GM19328 (cell line): ENCODE measurements at regions not wholly inside any gene's neighbourhood (a gene's known extent, or its start where the extent isn't known, plus 50 kb on each side); places are given as distances from the start of the nearest gene placed in this dataset.
"Not testable (repeated sequence)": the region's sequence is repeated elsewhere in the genome, so short reads cannot be mapped to it uniquely, and the experiment has no call there.

Source experiments
- ATAC-seq: cut with Tn5 transposase; IDR thresholded peaks from one replicate; pipeline ENCODE4 v1.9.1; 2021; ENCODE audit warnings: mild to moderate bottlenecking, moderate library complexity; ENCODE audit not compliant: unreplicated experiment

DNA sequence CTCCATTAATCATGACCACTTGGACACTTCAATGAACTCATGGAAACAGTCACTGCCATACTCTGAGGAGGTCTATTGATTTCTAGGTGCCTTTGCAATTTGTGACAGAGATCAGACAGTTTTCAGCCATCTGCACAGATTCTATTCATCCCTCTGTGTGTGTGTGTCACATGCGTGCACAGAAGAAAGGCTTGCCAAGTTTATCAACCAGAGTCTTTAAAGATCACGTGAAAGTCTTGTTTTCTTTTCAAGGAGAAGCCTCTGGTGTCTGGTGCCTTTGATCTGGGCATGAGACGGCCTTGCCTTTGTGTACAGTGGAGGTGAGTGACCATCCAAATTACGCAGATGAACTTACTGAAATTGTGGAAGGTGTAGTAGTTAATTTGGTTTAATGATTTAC is 164.2 kb downstream of the VAPA start:
- ATAC-seq: no peak

DNA sequence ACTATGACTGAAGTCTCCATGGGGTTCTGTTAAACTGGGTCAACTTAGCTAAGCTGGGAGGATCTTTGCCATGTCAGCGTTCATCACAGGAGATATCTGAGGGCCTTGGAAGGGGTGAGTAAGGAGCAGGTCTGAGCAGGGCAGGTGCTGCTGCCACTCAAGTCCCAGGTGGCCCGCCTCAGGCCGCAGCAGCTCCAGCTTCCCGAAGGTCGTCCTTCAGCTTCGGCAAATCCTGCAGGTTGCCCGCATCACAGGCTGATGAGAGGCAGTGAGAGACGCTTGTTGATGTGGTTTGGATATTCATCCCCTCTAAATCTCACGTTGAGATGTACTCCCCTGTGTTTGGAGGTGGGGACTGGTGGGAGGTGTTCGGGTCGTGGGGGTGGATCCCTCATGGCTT is 166.6 kb downstream of the VAPA start:
- no peak for ATAC-seq

DNA sequence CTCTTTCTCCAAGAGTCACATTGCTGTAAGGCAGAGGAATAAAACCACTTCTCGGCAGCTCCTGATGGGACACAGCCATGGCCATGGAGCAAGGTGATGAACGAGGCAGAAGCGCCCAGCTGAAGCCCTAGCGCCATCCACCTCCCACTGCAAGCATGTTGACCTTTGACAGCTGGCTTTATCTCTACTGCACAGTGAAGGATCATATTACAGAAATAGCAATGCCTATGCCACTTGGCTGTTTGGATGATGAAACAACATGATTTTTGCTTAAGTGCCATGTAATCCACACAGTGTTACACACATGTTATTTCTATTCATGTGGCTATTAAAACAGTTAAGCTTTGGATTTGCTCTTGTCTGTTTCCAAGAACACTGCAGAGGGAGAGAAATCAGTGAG is 167.7 kb downstream of the VAPA start:
- ATAC-seq: no peak

DNA sequence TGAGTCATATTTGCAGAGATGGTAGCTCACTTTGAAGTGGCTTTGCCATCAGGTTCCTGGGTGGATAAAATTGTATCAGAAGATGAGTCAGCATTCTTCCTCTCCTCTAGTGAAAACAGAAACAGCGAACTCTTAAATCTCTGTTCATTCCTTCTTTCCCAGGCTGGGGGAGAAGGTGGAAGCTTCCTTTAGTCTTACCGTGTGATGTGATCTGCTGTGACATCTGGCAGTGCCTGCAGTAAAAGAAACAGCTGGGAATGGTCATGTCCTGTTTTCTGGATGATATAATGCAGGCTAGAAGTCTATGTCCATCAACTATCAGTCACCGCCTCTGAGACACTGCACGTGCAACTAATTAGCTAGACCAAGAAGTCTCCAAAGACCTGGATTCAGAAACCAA is 171.6 kb downstream of the VAPA start:
- ATAC-seq: no peak

DNA sequence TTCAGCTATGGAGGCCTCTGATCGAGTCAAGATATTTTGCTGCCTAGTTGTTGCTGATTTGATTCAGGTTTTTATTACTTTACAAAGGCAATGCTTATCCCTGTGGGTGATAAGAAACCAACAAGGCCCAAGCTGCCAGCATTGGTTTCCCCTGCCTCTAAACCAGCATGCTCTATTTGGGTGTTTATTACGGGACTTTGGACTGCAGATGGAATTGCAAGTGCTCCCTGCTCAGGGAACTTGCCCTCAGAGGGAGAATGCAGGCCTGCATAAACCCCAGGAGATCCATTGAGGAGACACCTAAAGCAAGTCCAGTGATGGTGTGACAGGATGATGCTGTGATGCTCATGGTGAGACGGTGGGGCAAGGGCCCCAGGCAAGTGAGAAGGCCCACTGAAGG is 172.1 kb downstream of the VAPA start:
- no peak for ATAC-seq

DNA sequence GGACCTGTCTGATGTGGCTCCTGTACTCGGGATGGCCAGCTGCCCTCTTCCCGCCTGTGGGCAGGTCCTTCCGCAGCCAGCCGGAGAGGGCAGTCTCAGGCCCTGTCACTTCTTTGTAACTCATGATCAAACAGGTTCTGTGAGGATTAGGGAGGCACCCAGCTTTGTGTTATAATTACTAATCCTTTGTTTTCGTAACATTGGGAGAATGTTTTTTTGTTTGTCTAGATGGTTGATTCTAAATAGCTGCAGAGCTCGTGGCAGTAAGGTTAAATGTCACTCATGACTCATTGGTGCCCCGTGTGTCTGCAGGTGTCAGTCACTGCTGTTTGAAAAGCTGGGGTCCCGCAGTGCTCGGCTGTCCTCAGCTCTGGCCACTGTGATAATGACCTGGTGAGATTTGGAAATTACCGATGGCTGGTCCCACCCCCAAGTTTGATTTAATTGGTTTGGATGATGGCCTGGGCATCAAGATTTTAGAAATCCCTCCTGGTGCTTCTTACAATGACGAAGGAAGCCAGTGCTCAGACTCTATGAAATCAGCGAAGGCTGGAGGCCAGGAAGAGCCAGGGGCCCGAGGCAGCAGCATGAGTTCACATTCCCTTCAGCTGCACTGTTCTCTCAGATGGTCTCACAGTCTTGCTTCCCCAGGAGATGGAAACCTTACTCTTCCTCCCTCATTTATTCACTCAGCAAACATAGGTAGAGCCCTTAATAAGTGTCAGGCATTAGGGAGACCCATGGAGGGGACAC is 172.8 kb downstream of the VAPA start:
- no peak for ATAC-seq

DNA sequence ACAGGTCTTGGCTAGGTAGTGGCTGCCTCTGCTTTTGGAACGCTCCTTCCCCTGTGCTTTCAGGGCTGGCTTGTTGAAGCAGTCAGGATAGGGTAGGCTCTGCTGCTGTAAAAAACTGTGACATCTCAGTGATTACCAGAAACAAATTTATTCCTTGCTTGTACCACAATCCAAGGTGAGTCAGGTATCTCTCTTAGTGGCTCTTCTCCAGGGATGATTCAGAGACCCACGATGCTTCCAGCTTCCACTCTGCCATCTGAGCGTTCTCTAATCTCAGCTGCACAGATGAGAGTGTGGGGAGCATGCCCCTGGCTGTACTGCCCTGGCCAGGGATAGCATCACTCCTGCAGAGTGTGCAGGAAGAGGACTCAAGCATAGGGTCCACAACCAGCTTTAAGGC is 174.9 kb downstream of the VAPA start:
- ATAC-seq: no peak

DNA sequence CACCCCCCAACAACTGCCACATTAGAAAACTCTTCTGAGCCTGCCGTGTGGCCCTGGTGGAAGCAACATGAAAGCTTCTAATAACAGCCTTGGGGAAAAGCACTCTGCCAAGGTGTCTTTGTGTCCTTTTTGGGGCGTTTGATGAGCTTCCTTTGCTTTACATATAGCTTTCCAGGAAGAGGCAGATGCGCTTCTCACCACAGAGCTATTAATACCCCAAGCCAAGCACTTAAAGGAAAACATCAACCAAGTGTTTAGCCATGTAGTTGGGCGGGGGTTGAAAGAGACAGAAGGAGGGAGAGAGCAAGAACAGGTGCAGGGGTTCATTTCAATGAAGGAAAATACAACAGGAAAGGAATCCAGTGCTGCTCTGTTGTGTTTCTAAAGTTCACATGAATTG is 176.1 kb downstream of the VAPA start:
- no peak for ATAC-seq

DNA sequence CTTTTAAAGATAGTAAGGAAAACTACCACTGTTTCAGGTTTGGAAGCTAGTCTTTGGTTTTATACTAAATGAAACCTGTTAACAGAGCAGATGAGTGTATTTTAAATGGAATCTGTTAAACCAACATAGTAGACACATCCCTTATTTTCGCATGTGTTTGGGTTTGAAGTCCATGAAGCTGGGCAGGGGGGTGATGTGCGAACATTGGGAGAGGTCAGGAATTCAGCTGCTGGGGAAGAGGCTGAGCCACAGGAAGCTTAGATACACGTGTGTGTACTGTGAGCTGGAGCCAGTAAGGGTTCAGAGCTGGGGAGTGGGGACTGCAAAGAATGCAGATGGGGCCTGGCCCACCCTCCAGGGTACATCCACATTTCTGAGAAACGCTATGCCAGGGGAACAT is 176.9 kb downstream of the VAPA start:
- no peak for ATAC-seq

DNA sequence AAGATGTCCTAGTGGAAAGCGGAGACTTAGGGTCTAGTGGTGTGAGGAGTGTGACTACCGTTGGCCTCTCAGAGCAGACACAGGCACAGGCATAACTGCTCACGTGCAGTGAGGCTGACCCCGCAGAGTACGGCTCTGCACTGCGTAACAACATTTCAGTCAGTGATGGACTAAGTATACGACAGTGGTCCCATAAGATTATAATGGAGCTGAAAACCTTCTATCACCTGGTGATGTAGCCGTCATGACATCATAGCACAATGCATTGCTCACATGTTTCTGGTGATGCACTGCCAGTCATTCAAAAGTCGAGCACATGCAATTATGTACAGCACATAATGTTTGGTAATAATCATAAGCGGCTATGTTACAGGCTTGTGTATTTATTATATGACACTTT is 179.6 kb downstream of the VAPA start:
- no peak for ATAC-seq

DNA sequence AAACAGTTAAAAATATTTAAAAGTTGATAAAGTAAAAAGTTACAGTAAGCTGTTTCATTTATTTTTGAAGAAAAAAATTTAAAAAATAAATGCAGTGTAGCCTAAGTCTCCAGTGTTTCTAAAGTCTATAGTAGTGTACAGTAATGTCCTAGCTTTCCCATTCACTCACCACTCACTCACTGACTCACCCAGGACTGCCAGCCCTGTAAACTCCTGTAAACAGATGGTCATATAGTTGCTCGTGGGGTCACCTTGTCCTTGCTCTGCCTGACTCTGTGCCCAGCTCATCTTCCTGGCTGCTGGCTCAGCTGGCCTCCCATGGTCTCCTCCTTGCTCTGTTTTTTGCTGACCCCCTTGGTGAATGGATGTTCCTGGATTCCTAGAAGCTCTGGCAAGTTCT is 180.3 kb downstream of the VAPA start:
- ATAC-seq: no peak

DNA sequence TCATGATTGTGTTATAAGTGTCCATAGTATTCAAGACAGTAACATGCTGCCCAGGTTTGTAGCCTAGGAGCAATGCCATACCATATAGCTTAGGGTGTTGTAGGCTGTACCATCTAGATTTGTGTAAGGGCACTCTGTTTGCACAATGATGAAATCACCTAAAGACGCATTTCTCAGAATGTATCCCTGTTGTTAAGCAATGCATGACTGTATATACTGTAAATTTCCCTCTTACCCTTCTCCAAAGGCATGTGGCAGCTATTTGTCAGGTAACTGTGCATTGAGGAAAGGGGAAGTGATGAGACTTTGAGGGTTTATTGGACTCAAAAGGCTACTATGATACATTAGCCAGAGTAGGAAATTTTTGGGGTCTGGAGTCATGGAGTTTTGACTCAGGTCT is 180.8 kb downstream of the VAPA start:
- no peak for ATAC-seq

DNA sequence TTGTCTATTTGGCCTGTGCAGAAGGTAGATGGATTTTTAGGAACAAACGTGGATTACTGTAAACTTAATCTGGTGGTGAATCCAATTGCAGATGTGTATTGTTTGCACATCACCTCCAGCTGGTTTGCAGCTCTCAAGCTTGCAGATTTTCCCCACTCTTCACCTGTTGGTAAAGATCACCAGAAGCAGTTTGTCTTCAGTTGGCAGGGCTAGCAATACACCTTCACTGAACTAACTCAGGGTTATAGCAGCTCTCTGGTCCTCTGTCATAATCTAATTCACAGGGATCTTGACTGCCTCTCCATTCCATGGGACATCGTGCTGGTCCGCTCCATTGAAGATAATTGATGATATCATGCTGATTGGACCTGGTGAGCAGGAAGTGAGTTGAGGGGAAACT is 181.5 kb downstream of the VAPA start:
- no peak for ATAC-seq

DNA sequence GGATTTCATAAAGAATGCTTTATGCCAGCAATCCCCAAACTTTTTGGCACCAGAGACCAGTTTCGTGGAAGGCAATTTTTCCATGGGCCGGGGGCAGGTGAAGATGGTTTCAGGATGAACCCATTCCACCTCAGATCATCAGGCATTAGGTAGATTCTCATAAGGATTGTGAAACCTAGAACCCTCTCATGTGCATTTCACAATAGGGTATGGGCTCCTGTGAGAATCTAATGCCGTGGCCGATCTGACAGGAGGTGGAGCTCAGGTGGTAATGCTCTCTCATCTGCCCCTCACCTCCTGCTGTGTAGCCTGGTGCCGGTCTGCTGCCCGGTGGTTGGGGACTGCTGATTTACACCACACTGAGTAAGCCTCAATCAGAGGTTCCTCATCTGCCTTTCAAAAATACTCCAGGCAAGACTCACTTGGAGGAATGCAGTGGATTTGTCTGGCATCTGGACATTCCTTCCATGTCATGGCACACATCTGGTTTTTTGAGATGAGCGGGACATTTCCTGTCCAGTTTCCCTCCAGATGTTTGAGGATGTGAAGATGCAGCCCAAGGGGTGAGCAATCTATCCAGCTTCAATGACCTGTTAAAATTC is 185.8 kb downstream of the VAPA start:
- ATAC-seq: no peak

DNA sequence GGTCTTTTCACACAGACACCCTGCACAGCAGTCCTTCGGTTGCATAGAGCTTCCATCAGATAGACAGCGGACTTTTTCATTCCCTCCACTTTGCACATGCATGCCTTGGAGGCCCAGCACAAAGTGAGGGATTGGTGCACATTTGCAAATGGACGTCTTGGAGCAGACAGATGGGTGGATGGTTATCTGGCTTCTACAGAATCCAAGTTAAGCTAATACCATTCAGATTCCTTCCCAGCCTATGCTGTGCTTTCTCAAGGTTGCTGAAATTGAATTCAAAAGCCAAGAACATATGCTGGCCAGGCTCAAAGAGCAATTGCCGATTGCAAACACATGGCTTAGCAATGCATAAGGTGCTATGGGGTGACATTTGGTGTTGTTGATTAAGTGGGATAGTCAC is 186.4 kb downstream of the VAPA start:
- no peak for ATAC-seq

DNA sequence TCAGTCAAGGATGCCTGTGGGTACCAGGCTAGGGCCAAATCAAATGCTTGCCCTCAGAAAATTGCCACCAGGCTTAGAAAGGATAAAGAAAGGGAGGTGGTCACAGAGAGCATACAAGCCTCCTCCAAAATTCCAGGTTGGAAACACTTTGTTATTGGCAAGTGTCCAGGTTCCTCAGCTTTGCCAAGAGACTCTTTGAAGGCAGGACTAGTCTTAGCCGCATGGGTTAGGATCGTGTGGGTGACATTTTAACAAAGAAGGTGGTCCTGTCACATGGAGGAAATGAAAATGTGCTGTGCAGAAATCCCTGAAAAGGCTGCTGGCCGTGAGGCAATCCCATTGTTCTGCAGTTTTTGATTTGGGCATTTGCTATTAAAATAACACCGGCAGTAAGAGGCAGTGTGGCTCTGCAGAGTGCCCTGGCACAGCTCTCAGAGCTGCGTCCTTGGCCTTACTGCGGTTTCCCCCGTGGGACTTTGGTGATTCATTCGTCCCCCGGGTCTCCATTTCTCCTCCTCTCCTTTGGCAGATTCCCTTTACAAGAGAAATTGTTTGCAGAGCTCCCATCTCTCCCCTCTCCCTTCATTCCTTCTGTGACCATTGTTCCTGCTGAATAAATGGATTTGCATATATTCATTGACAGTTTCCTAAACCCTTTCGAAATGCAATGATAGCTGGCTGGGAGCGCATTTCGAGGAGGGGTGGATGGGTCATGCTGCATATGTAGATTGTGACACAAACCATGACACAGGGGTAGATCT is 187.3 kb downstream of the VAPA start:
- ATAC-seq: no peak

DNA sequence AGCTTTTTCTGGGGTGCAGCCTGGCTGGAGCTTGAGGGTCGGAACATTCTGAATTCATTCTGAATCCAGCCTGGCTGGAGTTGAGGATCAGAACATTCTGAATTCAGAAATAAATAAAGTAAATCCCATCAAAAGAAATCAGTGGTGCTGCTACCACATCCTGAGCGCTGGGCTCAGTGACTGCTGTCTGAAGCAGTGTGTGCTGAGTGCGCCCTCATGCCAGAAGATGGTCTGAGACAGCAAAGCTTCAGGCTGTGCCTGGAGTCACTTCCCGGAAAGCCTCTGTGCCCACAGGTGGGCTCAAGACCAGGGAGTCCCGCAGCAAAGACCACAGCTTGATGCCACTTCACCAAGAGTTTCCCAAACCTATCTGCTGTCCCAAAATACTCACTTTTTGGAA is 187.9 kb downstream of the VAPA start:
- ATAC-seq: no peak

DNA sequence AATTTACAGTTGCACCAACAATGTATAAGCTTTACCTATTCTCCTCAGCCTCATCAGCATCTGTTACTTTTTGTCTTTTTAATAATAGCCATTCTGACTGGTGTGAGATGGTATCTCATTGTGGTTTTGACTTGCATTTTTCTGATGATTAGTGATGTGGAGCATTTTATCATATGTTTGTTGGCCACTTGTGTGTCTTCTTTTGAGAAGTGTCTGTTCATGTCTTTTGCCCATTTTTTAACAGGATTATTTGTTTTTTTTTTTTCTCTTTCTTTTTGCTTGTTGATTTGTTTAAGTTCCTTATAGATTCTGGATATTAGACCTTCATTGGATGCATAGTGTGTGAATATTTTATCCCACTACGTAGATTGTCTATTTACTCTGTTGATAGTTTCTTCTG is 191.3 kb downstream of the VAPA start:
- not testable (repeated sequence) for ATAC-seq

DNA sequence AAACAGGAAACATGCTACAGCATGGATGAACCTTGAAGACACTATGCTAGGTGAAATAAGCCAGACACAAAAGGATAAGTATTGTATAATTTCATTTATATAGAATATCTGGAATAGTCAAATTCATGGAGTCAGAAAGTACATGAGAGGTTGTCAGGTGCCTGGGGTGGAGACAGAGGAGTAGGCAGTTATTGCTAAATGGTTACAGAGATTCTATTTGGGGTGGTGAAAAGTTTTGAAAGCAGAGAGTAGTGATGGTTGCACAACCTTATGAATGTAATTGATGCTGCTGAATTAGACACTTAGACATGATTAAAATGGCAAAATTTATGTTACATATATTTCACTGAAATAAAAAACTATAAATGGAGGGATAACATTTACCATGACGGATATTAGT is 197.4 kb downstream of the VAPA start:
- no peak for ATAC-seq

DNA sequence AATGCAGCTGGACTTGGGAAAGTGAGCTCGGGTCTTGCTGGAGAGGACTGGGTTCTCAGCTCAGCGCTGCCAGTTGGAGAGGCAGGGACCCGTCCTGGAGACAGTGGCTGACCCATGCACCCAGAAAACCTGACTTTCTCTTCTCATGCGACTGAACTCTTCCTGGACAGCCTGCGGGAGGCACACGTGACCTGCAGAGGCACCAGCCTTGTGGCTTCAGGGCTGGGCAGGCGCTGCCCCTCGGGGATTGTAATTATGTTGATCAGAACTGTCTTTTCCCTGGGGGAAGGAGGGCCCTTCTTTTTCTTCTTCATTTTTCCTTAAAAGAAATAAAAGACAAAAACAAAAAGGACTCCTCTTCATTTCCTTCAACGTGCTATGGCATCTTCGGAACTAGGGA is 198.1 kb downstream of the VAPA start:
- ATAC-seq: no peak

DNA sequence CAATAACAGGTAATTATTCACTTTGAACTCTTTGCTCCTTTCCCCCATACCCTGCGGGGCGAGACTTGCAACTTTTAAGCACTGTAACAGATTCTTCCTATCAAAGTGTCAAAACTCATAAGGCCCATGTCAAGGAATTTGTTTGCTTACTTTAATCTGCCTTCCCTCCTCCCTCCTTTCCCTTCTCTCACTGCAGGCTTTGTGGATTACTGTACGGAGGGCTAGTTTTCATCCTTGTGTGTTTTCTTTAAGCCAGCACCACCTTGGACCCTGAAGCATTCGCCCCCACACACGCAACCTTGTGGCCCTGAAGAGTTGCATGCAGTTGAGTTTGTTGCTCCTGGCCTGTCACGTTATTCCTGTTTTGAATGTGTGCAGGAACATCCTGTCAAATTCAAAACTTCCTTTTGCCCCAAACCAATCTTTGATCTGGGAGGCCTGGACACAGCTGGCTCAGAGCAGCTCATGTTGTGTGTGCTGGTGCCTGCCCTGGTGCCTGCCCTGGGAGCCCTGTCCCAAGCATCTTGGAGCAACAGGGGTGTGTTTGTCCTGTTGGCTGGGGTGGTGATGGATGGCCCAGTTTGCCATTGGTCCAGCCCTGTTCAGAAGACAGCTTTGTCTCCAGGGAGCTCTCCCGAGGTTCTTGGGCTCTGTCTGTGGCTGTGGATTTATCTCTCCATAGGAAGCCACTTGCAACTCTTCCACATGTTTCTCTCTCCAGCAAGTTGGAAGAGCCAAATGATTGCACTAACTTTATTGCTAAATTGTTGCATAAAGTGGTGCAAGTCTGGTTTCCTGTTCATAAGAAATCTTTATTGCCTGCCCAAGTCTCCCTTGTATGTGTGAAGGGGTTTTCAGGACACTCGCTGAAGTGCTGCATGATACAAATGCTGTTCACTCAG is 199.6 kb downstream of the VAPA start:
- no peak for ATAC-seq
